ENCODE measurements at regions not wholly inside any gene's neighbourhood (a gene's known extent, or its start where the extent isn't known, plus 50 kb on each side); places are given as distances from the start of the nearest gene placed in this dataset.

DNA sequence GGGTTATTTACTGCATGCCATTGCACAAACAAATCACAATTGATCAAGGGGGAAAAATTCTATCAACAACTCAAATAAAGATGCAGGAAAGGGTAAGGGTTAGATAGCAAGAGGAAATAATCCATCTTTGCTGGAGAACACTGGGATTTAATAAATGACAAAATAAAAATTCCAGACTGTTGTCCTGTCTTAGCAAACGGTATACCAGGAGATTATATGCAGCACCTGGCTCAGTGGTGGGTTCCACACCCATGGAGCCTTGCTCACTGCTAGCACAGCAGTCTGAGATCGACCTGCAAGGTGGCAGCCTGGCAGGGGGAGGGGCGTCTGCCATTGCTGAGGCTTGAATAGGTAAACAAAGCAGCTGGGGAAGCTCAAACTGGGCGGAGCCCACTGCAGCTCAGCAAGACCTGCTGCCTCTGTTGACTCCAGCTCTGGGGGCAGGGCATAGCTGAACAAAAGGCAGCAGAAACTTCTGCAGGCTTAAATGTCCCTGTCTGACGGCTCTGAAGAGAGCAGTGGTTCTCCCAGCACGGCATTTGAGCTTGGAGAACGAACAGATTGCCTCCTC, 296.5 kb upstream of the THSD7B start:
- no peak for DNase-seq (ENCODE audit: low spot score)

- no peak for DNase-seq (ENCODE audit: low spot score)
Measured at GRCh38 chr2:136452528-136452927, 312.8 kb upstream of the THSD7B start.

GRCh38 chr2:136448986-136449780, 316.2 kb upstream of the THSD7B start:
- DNase-seq (ENCODE audit: low spot score) = no peak

DNA sequence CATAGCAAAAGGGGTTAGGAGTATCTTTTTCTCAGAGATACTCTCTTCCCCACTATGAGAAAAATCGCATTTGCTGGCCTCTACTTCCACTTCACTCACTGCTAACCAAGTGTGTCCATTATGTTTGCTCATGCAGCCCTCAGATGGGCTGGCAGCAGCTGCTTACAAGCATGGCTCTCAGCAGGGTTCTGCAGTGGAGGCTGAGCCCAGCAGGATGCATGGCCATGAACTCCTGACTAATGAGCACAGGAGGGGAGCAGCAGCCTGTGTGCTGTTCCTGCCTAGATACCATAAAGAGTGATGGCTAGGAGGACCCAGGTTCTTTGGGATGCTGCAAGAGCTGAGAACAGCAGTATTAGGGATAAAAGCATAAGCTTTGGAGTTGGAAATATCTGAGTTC, 316.9 kb upstream of the THSD7B start:
- no peak for DNase-seq (ENCODE audit: low spot score)

- no peak for DNase-seq (ENCODE audit: low spot score)
Measured at GRCh38 chr2:136444323-136444722, 321.0 kb upstream of the THSD7B start.

DNA sequence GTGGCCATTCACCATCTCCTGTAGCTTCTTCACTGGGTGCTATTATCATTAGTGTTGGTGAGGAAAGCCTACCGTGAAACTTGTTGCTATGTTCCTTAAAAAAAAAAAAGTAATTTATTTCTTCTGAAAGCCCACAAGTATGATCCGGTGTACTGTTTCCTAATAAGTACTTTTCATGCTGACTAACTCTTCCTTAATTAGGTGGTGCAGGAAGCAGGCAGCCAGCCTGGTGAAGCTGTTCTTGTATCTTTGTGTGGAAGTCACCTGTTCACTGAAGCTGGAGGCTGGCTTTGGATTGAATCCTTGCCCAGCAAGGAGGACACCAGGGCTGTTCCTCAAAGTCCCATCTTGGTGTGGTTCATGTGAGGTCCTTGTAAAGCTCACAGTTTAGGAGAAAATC, 321.7 kb upstream of the THSD7B start:
- no peak for DNase-seq (ENCODE audit: low spot score)

DNA sequence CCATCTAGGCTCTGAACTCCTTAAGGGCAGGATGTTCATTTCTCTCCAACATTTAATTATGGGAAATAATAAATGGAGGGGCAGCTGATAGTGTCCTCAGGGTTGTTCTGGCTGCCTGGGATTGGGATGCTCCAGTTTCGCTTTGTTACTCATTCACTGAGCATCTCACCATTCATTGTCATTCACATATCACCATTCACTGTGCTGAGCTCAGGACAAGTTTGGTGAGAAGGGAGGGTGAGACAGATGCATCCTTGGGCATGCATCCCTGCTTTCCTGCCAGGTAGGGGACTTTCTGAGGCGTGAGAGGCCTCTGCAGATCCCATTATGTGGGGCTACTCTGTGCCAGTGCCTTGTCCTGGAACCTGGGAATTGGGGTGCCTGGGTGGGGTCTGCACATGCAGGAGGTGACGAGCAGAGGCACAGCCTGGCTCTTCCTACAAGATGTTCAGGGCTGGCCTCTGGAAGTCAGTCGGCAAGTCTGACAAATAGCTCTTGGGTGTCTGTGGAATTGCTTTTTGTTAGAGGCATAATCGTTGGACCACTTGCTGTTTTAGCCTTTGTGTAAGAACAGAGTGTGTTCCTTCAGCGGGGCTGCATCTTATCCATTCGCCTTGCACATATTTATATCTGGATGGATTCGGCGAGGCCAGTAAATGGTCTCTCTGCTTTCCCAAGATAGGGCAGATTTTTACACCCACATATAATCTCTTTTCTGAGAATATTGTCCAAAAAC, 323.2 kb upstream of the THSD7B start:
- DNase-seq (ENCODE audit: low spot score) = no peak

- DNase-seq (ENCODE audit: low spot score) = no peak
Measured at GRCh38 chr2:136439064-136439676, 321.2 kb upstream of the CXCR4 start.

- DNase-seq (ENCODE audit: low spot score) = no peak
Measured at GRCh38 chr2:136437461-136437860, 319.5 kb upstream of the CXCR4 start.

DNA sequence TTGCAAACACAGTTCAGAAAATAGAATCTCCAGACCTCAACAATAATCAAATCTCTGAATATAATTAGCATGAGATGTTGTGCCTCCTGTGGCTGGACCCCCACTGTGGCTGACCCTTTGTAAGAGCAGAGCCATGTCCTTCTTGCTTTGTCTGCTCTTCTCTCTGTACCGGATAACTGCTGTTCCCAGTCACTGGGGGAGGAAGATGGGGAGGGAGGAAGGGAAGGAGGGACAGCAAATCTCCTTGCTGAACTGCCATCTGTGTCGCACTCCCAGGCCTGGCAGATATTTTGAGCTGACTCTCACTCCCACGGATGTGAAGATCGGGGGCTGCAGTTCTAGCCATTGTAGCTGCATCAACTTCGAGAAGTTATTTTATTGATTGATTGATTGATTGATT, 319.0 kb upstream of the CXCR4 start:
- DNase-seq (ENCODE audit: low spot score) = peak; percentile 12

DNA sequence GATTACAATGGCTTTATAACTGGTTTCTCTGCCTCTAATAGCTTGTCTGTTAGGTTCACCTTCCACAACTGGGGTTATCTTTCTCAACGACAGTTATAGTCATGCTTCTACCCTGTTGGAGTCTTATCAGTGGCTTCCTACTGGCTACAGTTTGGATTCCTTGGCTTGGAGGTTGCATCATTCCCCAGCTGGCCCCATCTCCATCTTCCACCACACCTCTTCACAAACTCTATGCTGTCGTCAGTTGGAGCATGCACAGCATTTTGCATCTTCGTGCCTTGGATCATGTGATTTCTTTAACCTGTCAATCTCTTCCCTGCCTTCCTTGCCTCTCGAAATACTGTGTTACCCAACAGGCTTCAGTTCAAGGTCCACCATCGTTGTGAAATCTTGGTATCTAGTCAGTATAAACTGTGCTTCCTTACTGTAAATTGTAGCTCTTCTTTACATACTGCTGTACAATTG, 316.3 kb upstream of the CXCR4 start:
- no peak for DNase-seq (ENCODE audit: low spot score)

DNA sequence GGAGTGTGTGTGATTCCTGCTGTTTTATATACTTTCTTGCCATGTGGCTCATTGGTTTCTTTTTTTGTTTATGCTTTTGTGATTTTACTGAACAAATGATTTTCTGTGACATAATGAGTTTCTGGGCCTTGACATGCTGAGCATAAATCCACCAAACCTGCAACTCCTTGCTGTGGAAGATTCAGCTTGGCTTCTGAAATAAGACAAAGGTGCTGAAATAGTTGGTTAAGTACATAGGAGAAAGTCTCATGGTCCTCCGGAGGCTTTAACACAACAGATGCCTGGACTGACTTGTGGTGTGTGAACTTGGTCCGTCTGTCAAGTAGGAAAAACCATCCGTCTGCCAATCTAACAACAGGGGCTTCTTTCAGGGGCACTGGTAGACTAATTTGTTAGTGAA, 315.3 kb upstream of the CXCR4 start:
- DNase-seq (ENCODE audit: low spot score) = no peak

GRCh38 chr2:136424112-136424511, 306.2 kb upstream of the CXCR4 start:
- DNase-seq (ENCODE audit: low spot score) = no peak

DNA sequence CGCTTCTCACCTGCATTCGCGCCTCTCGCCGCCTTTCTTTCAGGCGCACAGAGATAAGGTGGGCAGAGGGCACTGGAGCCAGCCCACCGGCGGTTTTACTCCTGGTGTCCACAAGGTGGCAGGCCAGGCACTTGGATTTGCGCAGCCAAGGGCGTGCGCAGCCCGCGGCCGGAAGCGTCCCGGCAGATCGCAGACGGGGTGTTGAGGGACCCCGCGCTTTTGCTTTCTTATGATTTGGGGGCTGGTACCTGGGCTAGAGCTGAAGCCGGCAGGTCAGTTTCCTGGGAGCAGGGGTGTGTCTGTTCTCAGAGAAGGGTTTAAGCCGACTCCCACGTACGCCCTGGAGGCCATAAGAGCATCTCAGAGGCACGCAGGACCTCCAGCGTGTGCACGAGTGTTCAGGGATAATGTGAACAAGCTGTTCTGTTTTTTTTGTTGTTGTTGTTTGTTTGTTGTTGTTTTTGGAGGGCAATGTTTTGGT, 305.6 kb upstream of the CXCR4 start:
- peak; percentile 72 for DNase-seq (ENCODE audit: low spot score)

GRCh38 chr2:136422512-136422911, 304.6 kb upstream of the CXCR4 start:
- DNase-seq (ENCODE audit: low spot score) = no peak

DNA sequence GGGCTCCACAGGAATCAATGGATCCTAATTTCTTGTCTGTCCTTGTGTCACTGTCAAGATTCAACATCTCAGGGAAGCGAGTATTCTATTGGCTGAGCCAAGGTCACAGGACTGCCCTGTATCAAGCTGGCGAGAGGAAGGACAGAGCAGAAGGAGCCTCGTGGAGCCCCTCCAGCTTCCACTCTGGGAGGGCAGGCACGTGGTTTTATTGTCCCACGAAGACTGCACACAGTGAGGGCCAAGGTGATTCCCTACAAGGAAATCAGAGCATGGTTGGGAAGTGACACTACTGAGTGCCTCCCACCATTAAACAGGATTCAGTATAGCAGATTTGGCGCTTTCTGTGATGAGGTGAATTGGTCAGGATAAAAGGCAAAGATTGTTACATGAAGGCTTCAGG, 302.4 kb upstream of the CXCR4 start:
- DNase-seq (ENCODE audit: low spot score) = no peak

DNA sequence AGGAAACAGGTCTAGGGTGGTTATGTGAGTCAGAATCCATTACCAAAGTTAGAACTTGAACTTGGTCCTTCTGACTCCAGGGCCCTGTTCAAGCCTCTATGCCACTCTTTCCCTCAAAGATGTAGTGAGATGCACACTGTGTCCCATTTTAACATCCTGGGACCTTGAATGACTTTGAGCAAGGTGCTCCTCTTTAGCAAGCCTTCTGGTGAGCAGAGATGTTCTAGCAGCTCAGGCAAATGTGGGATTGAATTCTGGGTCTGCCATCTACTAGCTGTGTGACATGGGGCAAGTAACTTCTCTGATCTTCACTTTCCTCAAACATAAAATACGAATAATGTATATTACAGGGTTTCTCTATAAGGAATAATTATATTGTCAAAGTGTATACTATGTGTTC, 294.0 kb upstream of the CXCR4 start:
- no peak for DNase-seq (ENCODE audit: low spot score)

- no peak for DNase-seq (ENCODE audit: low spot score)
Measured at GRCh38 chr2:136410673-136411072, 292.7 kb upstream of the CXCR4 start.

- DNase-seq (ENCODE audit: low spot score) = no peak
Measured at GRCh38 chr2:136408795-136409194, 290.8 kb upstream of the CXCR4 start.

- no peak for DNase-seq (ENCODE audit: low spot score)
Measured at GRCh38 chr2:136407952-136408318, 290.0 kb upstream of the CXCR4 start.

- DNase-seq (ENCODE audit: low spot score) = no peak
Measured at GRCh38 chr2:136407117-136407951, 289.4 kb upstream of the CXCR4 start.

Measured in SK-N-DZ (cell line).